ENCODE measurements at regions not wholly inside any gene's neighbourhood (a gene's known extent, or its start where the extent isn't known, plus 50 kb on each side); places are given as distances from the start of the nearest gene placed in this dataset.

DNA sequence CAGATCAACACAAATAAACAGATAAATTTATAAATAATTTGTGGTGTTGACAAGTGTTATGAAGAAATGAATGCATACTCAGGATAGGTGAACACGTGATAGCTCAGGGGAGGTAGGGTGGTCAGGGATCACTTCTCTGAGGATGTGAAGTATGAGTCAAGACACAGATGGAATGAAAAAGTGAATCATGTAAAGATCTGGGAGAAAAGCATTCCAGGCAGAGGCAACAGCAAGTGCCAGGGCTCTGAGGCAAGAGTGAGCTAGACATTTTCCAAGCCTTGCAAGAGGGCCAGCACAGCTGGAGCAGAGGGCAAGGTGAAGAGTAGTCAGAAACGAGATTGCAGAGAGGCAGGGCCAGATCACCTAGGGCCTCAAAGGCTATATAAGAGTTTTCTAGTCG lies 177.8 kb downstream of the WNT5A start:
- TF ChIP-seq, protein P1, sequence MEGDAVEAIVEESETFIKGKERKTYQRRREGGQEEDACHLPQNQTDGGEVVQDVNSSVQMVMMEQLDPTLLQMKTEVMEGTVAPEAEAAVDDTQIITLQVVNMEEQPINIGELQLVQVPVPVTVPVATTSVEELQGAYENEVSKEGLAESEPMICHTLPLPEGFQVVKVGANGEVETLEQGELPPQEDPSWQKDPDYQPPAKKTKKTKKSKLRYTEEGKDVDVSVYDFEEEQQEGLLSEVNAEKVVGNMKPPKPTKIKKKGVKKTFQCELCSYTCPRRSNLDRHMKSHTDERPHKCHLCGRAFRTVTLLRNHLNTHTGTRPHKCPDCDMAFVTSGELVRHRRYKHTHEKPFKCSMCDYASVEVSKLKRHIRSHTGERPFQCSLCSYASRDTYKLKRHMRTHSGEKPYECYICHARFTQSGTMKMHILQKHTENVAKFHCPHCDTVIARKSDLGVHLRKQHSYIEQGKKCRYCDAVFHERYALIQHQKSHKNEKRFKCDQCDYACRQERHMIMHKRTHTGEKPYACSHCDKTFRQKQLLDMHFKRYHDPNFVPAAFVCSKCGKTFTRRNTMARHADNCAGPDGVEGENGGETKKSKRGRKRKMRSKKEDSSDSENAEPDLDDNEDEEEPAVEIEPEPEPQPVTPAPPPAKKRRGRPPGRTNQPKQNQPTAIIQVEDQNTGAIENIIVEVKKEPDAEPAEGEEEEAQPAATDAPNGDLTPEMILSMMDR (IDR thresholded peaks at IDR 0.05) = no peak

DNA sequence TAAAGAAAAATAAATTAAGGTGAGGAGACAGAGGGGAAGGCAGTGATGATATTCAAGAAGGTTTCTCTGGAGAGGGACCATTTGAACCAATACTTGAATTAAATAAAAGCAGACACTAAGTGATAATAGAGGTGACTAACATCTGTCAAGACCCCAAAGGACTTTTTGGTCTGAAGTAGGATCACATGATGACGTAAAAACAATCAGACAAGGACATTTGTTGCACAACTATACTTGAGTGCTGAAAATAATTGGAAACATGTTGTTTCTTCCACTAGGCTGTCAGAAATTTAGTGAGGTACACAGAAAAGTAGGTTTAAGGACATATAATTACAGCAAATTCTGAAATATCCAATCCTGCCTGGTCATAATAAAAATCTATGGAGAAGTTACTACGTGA lies 179.5 kb downstream of the WNT5A start:
- TF ChIP-seq, protein P1 (IDR thresholded peaks at IDR 0.05) = no peak

DNA sequence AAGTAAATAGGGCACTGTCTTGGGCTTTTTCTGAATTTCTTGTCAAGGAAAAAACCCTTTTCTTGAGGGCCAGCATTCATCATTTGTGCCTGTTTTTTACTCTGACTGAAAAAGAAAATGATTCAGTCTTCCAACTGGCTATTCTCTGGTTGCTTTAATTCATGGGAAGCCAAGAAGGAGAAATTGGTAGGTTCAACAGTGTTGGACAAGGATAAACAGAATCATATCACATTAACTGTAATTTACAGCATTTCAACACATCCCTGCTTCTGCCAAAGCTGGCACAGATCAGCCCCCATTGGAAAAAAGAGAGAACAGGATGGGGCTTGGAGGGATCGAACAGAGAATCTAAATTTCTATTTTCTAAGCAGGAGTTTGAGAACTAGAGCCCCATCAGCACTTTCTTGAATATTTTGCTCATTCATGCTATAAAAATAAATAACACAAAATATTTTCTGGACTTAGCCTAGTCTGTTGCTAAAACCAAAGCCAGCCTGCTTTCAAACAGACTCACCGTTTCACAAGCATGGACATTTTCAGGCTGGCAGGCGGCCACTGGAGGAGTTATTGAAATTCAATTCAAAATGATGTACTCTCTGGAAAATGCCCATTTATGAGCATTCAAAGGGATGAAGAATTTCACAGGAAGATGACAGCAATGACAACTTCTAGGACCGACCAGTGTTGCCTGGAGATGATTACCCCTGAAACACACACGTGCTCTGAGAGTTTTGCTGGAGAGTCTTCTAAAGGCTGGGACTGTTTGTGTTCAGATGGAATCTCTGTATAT lies 181.2 kb downstream of the WNT5A start:
- TF ChIP-seq, protein P1 (IDR thresholded peaks at IDR 0.05) = no peak

DNA sequence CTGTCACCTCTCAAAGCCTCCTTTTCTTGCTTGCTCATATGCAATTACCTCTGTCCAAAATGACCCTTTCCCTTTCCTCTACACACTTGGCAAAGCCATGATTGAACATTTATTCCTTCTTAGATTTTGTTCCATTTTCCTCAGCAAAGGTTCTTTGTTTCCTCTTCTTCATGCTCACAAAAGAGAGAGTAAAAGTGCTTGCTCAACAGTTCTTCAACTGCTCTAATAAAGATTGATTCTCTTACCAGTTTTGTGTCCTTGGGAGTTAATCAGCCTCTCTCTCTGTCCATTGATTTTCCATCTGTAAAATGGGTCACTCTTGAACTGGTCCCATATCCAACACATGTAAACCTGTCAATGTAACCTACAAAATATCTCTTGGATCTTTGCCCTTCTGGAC lies 186.4 kb downstream of the WNT5A start:
- TF ChIP-seq, protein P1 (IDR thresholded peaks at IDR 0.05) = no peak

DNA sequence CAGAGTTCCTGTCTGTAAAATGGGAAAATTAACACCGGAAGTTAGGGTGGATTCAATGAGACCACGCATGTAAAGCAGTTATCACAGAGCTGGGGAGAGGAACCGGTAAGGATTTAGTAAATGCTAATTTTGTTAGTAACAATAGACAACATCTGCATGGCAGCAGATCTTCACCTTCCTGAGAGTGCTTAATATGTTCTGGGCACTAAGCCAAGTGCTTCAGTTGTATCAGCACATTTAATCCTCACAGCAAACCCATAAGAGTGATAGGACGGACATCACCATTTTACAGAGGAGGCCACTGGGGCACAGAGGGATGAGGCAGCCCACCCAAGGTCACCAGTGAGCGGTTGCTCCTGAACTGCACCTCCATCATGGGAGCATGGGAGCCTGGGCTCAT lies 189.4 kb downstream of the WNT5A start:
- TF ChIP-seq, protein P1 (IDR thresholded peaks at IDR 0.05) = no peak

DNA sequence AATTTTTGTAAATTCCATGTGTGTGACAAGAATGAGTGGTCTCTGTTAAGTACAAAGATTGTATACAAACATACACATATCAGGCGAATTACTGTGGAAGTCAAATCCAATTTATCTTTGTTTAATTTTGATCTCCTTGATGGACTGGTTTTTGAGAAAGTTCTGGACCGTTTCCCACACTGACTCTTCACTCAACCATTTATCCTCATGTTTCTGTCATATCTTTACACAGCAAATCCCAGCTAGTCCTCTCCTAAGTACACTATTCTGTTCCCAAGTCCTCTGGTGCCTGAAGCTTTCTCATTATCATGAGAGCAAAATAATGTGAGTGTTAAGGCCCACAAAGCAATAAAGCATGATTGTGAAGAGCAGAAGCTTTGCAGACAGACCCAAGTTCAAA lies 189.9 kb downstream of the WNT5A start:
- TF ChIP-seq, protein P1 (IDR thresholded peaks at IDR 0.05) = no peak

DNA sequence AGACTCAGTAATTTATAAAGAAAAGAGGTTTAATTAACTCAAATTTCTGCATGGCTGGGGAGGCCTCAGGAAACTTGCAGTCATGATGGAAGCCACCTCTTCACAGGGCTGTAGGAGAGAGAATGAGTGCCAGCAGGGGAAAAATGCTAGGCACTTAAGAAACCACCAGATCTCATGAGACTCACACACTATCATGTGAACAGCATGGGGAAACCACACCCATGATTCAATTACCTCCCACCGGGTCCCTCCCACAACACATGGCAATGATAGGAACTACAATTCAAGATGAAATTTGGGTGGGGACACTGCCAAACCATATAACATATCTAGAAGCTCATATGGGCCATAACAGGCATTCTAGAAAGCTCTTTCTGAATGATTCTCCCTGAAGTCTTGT lies 190.3 kb downstream of the WNT5A start:
- TF ChIP-seq, protein P1 (IDR thresholded peaks at IDR 0.05) = no peak

DNA sequence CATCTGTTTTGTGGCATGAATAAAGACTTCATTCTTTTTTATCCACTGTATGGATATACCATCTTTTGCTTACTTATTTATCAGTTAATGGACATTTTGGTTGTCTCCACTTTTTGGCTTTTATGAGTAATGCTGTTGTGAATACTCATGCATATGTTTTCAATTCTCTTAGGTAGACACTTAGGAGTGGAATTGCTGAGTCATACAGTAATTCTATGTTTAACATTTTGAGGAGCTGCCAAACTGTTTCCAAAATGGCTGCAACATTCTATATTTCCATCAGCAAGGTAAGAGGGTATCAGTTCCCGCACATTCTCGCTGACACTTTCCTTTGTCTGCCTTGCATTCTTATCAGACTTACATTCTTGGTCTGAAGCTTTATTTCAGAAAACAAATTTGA lies 191.1 kb downstream of the WNT5A start:
- TF ChIP-seq, protein P1 (IDR thresholded peaks at IDR 0.05) = no peak
